Loucy (cell line): ENCODE measurements at regions not wholly inside any gene's neighbourhood (a gene's known extent, or its start where the extent isn't known, plus 50 kb on each side); places are given as distances from the start of the nearest gene placed in this dataset.

Experiments used
- H2AFZ ChIP-seq: fragments of 200-600 bp; sonication (generic); 2 replicates; pipeline ENCODE4 v1.6.0; 2016; ENCODE audit warnings: antibody characterized with exemption, mild to moderate bottlenecking, low read length, moderate library complexity
- H3F3A ChIP-seq: fragments of 200-600 bp; 2 replicates; pipeline ENCODE4 v1.6.0; 2016; ENCODE audit warnings: antibody characterized with exemption, low read depth, mild to moderate bottlenecking
- H3K27me3 ChIP-seq: fragments of 200-600 bp; sonication (generic); 2 replicates; pipeline ENCODE4 v1.6.1; 2014; ENCODE audit warnings: low read length, mild to moderate bottlenecking; ENCODE audit not compliant: insufficient read depth, poor library complexity, severe bottlenecking
- H3K36me3 ChIP-seq: fragments of 200-600 bp; sonication (generic); 2 replicates; pipeline ENCODE4 v1.6.1; 2016; ENCODE audit warnings: low read length; ENCODE audit not compliant: insufficient read depth
- H3K4me1 ChIP-seq: fragments of 200-600 bp; sonication (generic); 2 replicates; pipeline ENCODE4 v1.5.1; 2014; ENCODE audit warnings: low read length, mild to moderate bottlenecking; ENCODE audit not compliant: insufficient read depth, poor library complexity, severe bottlenecking
- H3K4me2 ChIP-seq: fragments of 200-600 bp; sonication (generic); 2 replicates; pipeline ENCODE4 v1.6.0; 2014; ENCODE audit warnings: antibody characterized with exemption, low read length, low read depth, mild to moderate bottlenecking; ENCODE audit not compliant: poor library complexity, severe bottlenecking
- H3K4me3 ChIP-seq: fragments of 200-600 bp; sonication (generic); 2 replicates; pipeline ENCODE4 v1.5.1; 2014; ENCODE audit warnings: low read length, mild to moderate bottlenecking, mixed read lengths; ENCODE audit not compliant: poor library complexity, severe bottlenecking
- H3K79me2 ChIP-seq: fragments of 200-600 bp; sonication (generic); 2 replicates; pipeline ENCODE4 v1.6.1; 2014; ENCODE audit warnings: low read length; ENCODE audit not compliant: insufficient read depth
- H3K9ac ChIP-seq: fragments of 200-600 bp; sonication (generic); 2 replicates; pipeline ENCODE4 v1.6.0; 2014; ENCODE audit warnings: mild to moderate bottlenecking, low read depth, low read length, moderate library complexity; ENCODE audit not compliant: poor library complexity, severe bottlenecking
- H3K9me2 ChIP-seq: fragments of 200-600 bp; sonication (generic); replicated peaks from 2 replicates; pipeline ENCODE4 v1.6.1; 2016; ENCODE audit warnings: low read depth, low read length, mixed read lengths
- H3K9me3 ChIP-seq: fragments of 200-600 bp; sonication (generic); 2 replicates; pipeline ENCODE4 v1.6.1; 2014; ENCODE audit warnings: mild to moderate bottlenecking, antibody characterized with exemption, low read length, low read depth; ENCODE audit not compliant: insufficient read depth
- H4K20me1 ChIP-seq: fragments of 200-600 bp; sonication (generic); 2 replicates; pipeline ENCODE4 v1.6.0; 2014; ENCODE audit warnings: antibody characterized with exemption, low read length, mild to moderate bottlenecking; ENCODE audit not compliant: insufficient read depth, poor library complexity, severe bottlenecking
- CTCF ChIP-seq: fragments of 200-600 bp; sonication (generic); conservative IDR thresholded peaks from 2 replicates; pipeline ENCODE4 v1.5.1; 2014; ENCODE audit warnings: mild to moderate bottlenecking, antibody characterized with exemption, low read length
- EZH2phosphoT487 ChIP-seq: fragments of 200-600 bp; IDR thresholded peaks from 2 replicates; pipeline ENCODE4 v1.6.1; 2018; ENCODE audit warnings: antibody characterized with exemption, mild to moderate bottlenecking, moderate library complexity, borderline replicate concordance

- TF ChIP-seq EZH2phosphoT487: no peak
- no peaks in the 10 kb centered on the region for H4K20me1 ChIP-seq
- H3K9me2 ChIP-seq: no peaks in the 10 kb centered on the region
- no peaks in the 10 kb centered on the region for H3K9me3 ChIP-seq
- no peak overlapping the region for H3K4me2 ChIP-seq
- H3K27me3 ChIP-seq: no peaks in the 10 kb centered on the region
- no peak overlapping the region for H3K9ac ChIP-seq
- no peaks in the 10 kb centered on the region for H3K4me1 ChIP-seq
- H2AFZ ChIP-seq: no peak overlapping the region
- no peaks in the 10 kb centered on the region for H3F3A ChIP-seq
- no peak overlapping the region for H3K4me3 ChIP-seq
- H3K79me2 ChIP-seq: no peaks in the 10 kb centered on the region
- H3K36me3 ChIP-seq: no peaks in the 10 kb centered on the region
These were observed 377.3 kb downstream of the ICE1 start for GRCh38 chr5:5799826-5800225.

- no peaks in the 10 kb centered on the region for H3K27me3 ChIP-seq
- TF ChIP-seq EZH2phosphoT487: no peak
- TF ChIP-seq CTCF: no peak
- H3F3A ChIP-seq: no peaks in the 10 kb centered on the region
- H3K9me2 ChIP-seq: no peaks in the 10 kb centered on the region
- no peaks in the 10 kb centered on the region for H3K9me3 ChIP-seq
- H3K4me1 ChIP-seq: no peaks in the 10 kb centered on the region
- H3K79me2 ChIP-seq: no peaks in the 10 kb centered on the region
- H4K20me1 ChIP-seq: no peaks in the 10 kb centered on the region
- no peak overlapping the region for H3K4me2 ChIP-seq
- H2AFZ ChIP-seq: no peak overlapping the region
- no peaks in the 10 kb centered on the region for H3K36me3 ChIP-seq
- H3K9ac ChIP-seq: no peak overlapping the region
- no peak overlapping the region for H3K4me3 ChIP-seq
These were observed 376.8 kb downstream of the ICE1 start for GRCh38 chr5:5799229-5799628.

DNA sequence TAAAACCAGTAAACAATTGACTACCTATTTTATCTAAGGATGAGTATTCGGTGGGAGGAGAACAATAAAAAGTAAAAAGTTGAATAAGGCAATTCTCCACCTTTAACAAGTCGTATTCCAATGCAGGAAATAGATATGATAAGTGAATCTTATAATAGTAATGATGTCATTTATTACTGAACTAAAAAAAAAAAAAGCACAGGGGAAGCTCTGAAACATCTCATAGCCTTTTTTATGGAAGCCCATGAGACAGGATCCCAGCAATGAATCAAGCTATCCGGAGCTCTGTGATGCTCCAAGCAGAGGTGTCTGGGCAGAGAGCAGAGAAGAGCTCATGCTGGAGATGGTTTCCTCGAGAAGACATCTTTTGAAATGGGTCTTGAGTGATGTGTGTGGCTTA, 376.0 kb downstream of the ICE1 start:
- no peaks in the 10 kb centered on the region for H3K9me3 ChIP-seq
- H3K9me2 ChIP-seq: no peaks in the 10 kb centered on the region
- no peak overlapping the region for H2AFZ ChIP-seq
- H4K20me1 ChIP-seq: no peaks in the 10 kb centered on the region
- TF ChIP-seq EZH2phosphoT487: no peak
- no peak for TF ChIP-seq CTCF
- no peaks in the 10 kb centered on the region for H3F3A ChIP-seq
- no peak overlapping the region for H3K4me3 ChIP-seq
- H3K4me2 ChIP-seq: no peak overlapping the region
- H3K4me1 ChIP-seq: no peaks in the 10 kb centered on the region
- no peaks in the 10 kb centered on the region for H3K27me3 ChIP-seq
- no peaks in the 10 kb centered on the region for H3K79me2 ChIP-seq
- H3K9ac ChIP-seq: no peak overlapping the region
- no peaks in the 10 kb centered on the region for H3K36me3 ChIP-seq

DNA sequence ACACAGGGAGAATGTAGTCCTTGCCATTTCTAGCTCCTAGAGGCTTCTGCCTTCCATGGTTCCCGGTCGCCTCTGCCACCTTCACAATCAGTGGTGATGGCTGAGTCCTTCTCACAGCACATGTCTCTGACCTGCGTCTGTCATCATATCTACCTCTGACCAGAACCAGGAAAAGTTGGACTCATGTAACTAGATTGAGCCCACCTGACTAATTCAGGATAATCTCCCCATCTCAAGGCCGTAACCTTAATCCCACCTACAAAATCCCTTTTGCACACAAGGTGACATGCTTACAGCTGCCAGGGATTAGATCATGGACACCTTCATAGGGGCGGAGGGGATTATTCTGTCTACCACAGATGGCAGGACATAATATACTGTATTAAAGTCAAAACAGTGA, 375.6 kb downstream of the ICE1 start:
- Histone ChIP-seq H4K20me1 (no peaks in the 10 kb centered on the region), H3K4me2 (no peak overlapping the region), H3K9ac (no peak overlapping the region), H3F3A (no peaks in the 10 kb centered on the region), H3K9me2 (no peaks in the 10 kb centered on the region), H3K4me3 (no peak overlapping the region), H3K79me2 (no peaks in the 10 kb centered on the region), H3K9me3 (no peaks in the 10 kb centered on the region), H2AFZ (no peak overlapping the region), H3K4me1 (no peaks in the 10 kb centered on the region), H3K36me3 (no peaks in the 10 kb centered on the region), H3K27me3 (no peaks in the 10 kb centered on the region)
- TF ChIP-seq CTCF: no peak
- no peak for TF ChIP-seq EZH2phosphoT487
